ENCODE measurements at regions not wholly inside any gene's neighbourhood (a gene's known extent, or its start where the extent isn't known, plus 50 kb on each side); places are given as distances from the start of the nearest gene placed in this dataset.

- ChIA-PET POLR2A (no interaction called here), CTCF (no interaction called here)
- TF ChIP-seq CTCF (IDR thresholded peaks at IDR 0.05; ENCODE audit: insufficient read depth, low read length, missing control alignments) = no peak
- DNase-seq (ENCODE audit: low read depth, low spot score) = no peak
- no peak overlapping the region for H3K4me3 ChIP-seq (ENCODE audit: low read depth, low read length)
These were observed 204.3 kb downstream of the TRAM1L1 start for GRCh38 chr4:116881077-116881476.

- ChIA-PET POLR2A (no interaction called here), CTCF (no interaction called here)
- DNase-seq (ENCODE audit: low read depth, low spot score) = no peak
- no peak overlapping the region for H3K4me3 ChIP-seq (ENCODE audit: low read depth, low read length)
- TF ChIP-seq CTCF (IDR thresholded peaks at IDR 0.05; ENCODE audit: insufficient read depth, low read length, missing control alignments) = no peak
These were observed 204.8 kb downstream of the TRAM1L1 start for GRCh38 chr4:116880625-116881024.

- ChIA-PET CTCF (no interaction called here), POLR2A (no interaction called here)
- DNase-seq (ENCODE audit: low read depth, low spot score) = no peak
- no peak overlapping the region for H3K4me3 ChIP-seq (ENCODE audit: low read depth, low read length)
- no peak for TF ChIP-seq CTCF (IDR thresholded peaks at IDR 0.05; ENCODE audit: insufficient read depth, low read length, missing control alignments)
These were observed 207.1 kb downstream of the TRAM1L1 start for GRCh38 chr4:116878280-116878679.

GRCh38 chr4:116877069-116877468 lies 208.3 kb downstream of the TRAM1L1 start:
- TF ChIP-seq CTCF (IDR thresholded peaks at IDR 0.05; ENCODE audit: insufficient read depth, low read length, missing control alignments) = no peak
- POLR2A ChIA-PET = no interaction called here
- CTCF ChIA-PET = no interaction called here
- DNase-seq (ENCODE audit: low read depth, low spot score) = no peak
- no peak overlapping the region for H3K4me3 ChIP-seq (ENCODE audit: low read depth, low read length)

GRCh38 chr4:116872941-116873340 lies 212.4 kb downstream of the TRAM1L1 start:
- no peak overlapping the region for H3K4me3 ChIP-seq (ENCODE audit: low read depth, low read length)
- TF ChIP-seq CTCF (IDR thresholded peaks at IDR 0.05; ENCODE audit: insufficient read depth, low read length, missing control alignments) = no peak
- ChIA-PET POLR2A (no interaction called here), CTCF (no interaction called here)
- no peak for DNase-seq (ENCODE audit: low read depth, low spot score)

- ChIA-PET CTCF (no interaction called here), POLR2A (no interaction called here)
- DNase-seq (ENCODE audit: low read depth, low spot score) = no peak
- no peak for TF ChIP-seq CTCF (IDR thresholded peaks at IDR 0.05; ENCODE audit: insufficient read depth, low read length, missing control alignments)
- H3K4me3 ChIP-seq (ENCODE audit: low read depth, low read length) = no peak overlapping the region
These were observed 213.1 kb downstream of the TRAM1L1 start for GRCh38 chr4:116872308-116872707.

Measured in AG04449 (cell line).